H7 (cell line): ENCODE measurements at regions not wholly inside any gene's neighbourhood (a gene's known extent, or its start where the extent isn't known, plus 50 kb on each side); places are given as distances from the start of the nearest gene placed in this dataset.
"Not testable (repeated sequence)": the region's sequence is repeated elsewhere in the genome, so short reads cannot be mapped to it uniquely, and the experiment has no call there.

Experiments
- DNase-seq: peaks from one replicate; pipeline ENCODE4 v3.0.0; 2012
- H3K27me3 ChIP-seq: 2 replicates; pipeline ENCODE4 v1.6.0; 2011; ENCODE audit warnings: mild to moderate bottlenecking, low read length; ENCODE audit not compliant: control insufficient read depth, insufficient read depth
- H3K36me3 ChIP-seq: replicated peaks from 2 replicates; pipeline ENCODE4 v1.5.1; 2011; ENCODE audit warnings: low read length; ENCODE audit not compliant: control insufficient read depth, insufficient read depth
- H3K4me3 ChIP-seq: 2 replicates; pipeline ENCODE4 v1.5.1; 2011; ENCODE audit warnings: low read depth, mild to moderate bottlenecking, control low read depth, low read length, moderate library complexity; ENCODE audit not compliant: insufficient read depth

- no peaks in the 10 kb centered on the region for H3K36me3 ChIP-seq
- DNase-seq, result no peak
- H3K4me3 ChIP-seq, result no peak overlapping the region
Observed at GRCh38 chr21:33971492-33972013, 55.9 kb upstream of the ATP5PO start.

GRCh38 chr21:33969581-33969980 is 54.0 kb upstream of the ATP5PO start:
- Histone ChIP-seq H3K36me3 (no peaks in the 10 kb centered on the region), H3K4me3 (no peak overlapping the region), H3K27me3 (no peaks in the 10 kb centered on the region)
- no peak for DNase-seq

More at GRCh38 chr21:33971492-33972013, 55.9 kb upstream of the ATP5PO start:
- no peaks in the 10 kb centered on the region for H3K27me3 ChIP-seq

- no peak for DNase-seq
- Histone ChIP-seq H3K27me3 (no peaks in the 10 kb centered on the region), H3K4me3 (no peak overlapping the region), H3K36me3 (no peaks in the 10 kb centered on the region)
Observed at GRCh38 chr21:33968995-33969348, 53.4 kb upstream of the ATP5PO start.

- DNase-seq, result no peak
- H3K27me3 ChIP-seq, result no peaks in the 10 kb centered on the region
Observed at GRCh38 chr21:33968080-33968994, 52.7 kb upstream of the ATP5PO start.

GRCh38 chr21:33967086-33967571 is 51.5 kb upstream of the ATP5PO start:
- Histone ChIP-seq H3K36me3 (no peaks in the 10 kb centered on the region), H3K4me3 (no peak overlapping the region), H3K27me3 (no peaks in the 10 kb centered on the region)
- no peak for DNase-seq

More at GRCh38 chr21:33968080-33968994, 52.7 kb upstream of the ATP5PO start:
- Histone ChIP-seq H3K4me3 (no peak overlapping the region), H3K36me3 (no peaks in the 10 kb centered on the region)

GRCh38 chr21:33966324-33966949 is 50.8 kb upstream of the ATP5PO start:
- Histone ChIP-seq H3K4me3 (no peak overlapping the region), H3K27me3 (no peaks in the 10 kb centered on the region), H3K36me3 (no peaks in the 10 kb centered on the region)
- DNase-seq, result no peak

GRCh38 chr21:33965662-33966061 is 50.1 kb upstream of the ATP5PO start:
- H3K27me3 ChIP-seq, DNase-seq, H3K4me3 ChIP-seq, H3K36me3 ChIP-seq: not testable (repeated sequence)
